Heart left ventricle (tissue), 13 donors: ENCODE measurements at regions not wholly inside any gene's neighbourhood (a gene's known extent, or its start where the extent isn't known, plus 50 kb on each side); places are given as distances from the start of the nearest gene placed in this dataset.

ENCODE experiments used
- POLR2A ChIP-seq, 2 donors: fragments of 450-650 bp; IDR thresholded peaks; one replicate each; pipeline ENCODE4 v1.6.1; 2017; ENCODE audit warnings: antibody characterized with exemption in 2 of 2, mild to moderate bottlenecking in 2 of 2, moderate library complexity in 2 of 2
- TF ChIP-seq, protein P1 (sequence below), 12 donors: fragments of 200-600 bp; sonication (generic) in 4 of 12; IDR thresholded peaks; one replicate each; pipeline versions ENCODE4 v1.5.0 to v1.8.0; 2018 to 2022; ENCODE audit warnings: antibody characterized with exemption in 12 of 12, mild to moderate bottlenecking in 5 of 12
- donor health status: ischemic (EF 13 %, LVEDD 7.1; RV severe dilation, severe dysfunction).
- donor health status: DM: no; HTN: yes; CAD: no.
- donor health status: DM: no; HTN: no; CAD: no.
- donor health status: ischemic (EF 25% LVEDD 6.9; RV normal size, moderate dysfunction).
- donor health status: ischemic (EF 25% LVEDD 5.7; RV mildly dilated, moderate dysfunction).
- donor health status: ischemic (EF 35%, LVEDD 5.7; RV mildly dilated, moderate dysfunction).
- donor health status: nonischemic (EF 11% LVEDD 7.7; RV severe dilation, severe dysfunction).
- donor health status: DM: yes; HTN: yes; CAD: no.
- donor health status: PGD.
- donor health status: ischemic (EF 29% LVEDD 5.4; RV normal size, mild dysfunction).
- donor health status: nonischemic (EF 23%, LVEDD 6.1; RV moderate dilation, normal function).

GRCh38 chr7:156168434-156168833 is 356.2 kb upstream of the SHH start:
- no peak for TF ChIP-seq POLR2A (IDR thresholded peaks at IDR 0.05)
- TF ChIP-seq, protein P1, sequence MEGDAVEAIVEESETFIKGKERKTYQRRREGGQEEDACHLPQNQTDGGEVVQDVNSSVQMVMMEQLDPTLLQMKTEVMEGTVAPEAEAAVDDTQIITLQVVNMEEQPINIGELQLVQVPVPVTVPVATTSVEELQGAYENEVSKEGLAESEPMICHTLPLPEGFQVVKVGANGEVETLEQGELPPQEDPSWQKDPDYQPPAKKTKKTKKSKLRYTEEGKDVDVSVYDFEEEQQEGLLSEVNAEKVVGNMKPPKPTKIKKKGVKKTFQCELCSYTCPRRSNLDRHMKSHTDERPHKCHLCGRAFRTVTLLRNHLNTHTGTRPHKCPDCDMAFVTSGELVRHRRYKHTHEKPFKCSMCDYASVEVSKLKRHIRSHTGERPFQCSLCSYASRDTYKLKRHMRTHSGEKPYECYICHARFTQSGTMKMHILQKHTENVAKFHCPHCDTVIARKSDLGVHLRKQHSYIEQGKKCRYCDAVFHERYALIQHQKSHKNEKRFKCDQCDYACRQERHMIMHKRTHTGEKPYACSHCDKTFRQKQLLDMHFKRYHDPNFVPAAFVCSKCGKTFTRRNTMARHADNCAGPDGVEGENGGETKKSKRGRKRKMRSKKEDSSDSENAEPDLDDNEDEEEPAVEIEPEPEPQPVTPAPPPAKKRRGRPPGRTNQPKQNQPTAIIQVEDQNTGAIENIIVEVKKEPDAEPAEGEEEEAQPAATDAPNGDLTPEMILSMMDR (IDR thresholded peaks at IDR 0.05), result no peak
